ENCODE measurements at regions not wholly inside any gene's neighbourhood (a gene's known extent, or its start where the extent isn't known, plus 50 kb on each side); places are given as distances from the start of the nearest gene placed in this dataset.

DNA sequence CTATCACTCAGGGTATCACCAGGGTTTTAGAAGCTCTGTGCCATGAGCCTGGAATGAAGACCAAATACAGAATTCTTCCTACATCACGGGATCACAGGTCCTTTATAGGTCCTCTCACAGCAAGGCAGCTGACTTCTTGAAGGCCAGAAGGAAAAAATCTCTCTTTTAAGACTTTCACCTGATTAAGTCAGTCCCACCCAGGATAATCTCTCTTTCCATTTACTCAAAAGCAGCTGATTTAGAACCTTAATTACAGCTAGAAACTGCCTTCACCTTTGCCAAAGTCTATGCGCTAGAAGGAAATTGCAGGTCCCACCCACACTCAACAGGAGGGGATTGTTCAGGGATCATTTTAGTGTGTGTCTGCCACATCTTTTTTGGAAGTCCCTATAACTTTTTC is 135.1 kb downstream of the RAB11FIP2 start (continued):
- TF ChIP-seq CTCF (IDR thresholded peaks at IDR 0.05 in 2 of 3, conservative IDR thresholded peaks at IDR 0.05 in 1 of 3; ENCODE audit: borderline replicate concordance in 1 of 3, insufficient read depth in 1 of 3, low read depth in 2 of 3, low read length in 2 of 3) = no peak

- no peak overlapping the region for H3K4me2 ChIP-seq (ENCODE audit: low read length)
- intact Hi-C loops (cut with micrococcal nuclease) = no loop called here
- ATAC-seq (no peak), DNase-seq (ENCODE audit: low read depth, low spot score) (no peak)
- no peak overlapping the region for H3K9ac ChIP-seq (ENCODE audit: low read length)
- ChIA-PET CTCF (no interaction called here), RAD21 (ENCODE audit: low non-redundant PET in 1 of 2, low total read pairs in 2 of 2, uncharacterized antibody in 2 of 2, unreplicated experiment in 2 of 2) (no interaction called here), POLR2A (no interaction called here)
- no TSS peak for BruUV-seq (replicated peaks)
- no peak for TF ChIP-seq POLR2A (IDR thresholded peaks at IDR 0.05; ENCODE audit: borderline replicate concordance, extremely low read depth, insufficient read depth, insufficient read length)
- no peak for TF ChIP-seq POLR2AphosphoS5 (IDR thresholded peaks at IDR 0.05; ENCODE audit: low read depth, low read length)
- no peak for TF ChIP-seq ATF3 (IDR thresholded peaks at IDR 0.05)
- no peak for TF ChIP-seq REST (IDR thresholded peaks at IDR 0.05; ENCODE audit: low read depth)
- TF ChIP-seq ZFX (IDR thresholded peaks at IDR 0.05) = no peak
- TF ChIP-seq SIN3A (IDR thresholded peaks at IDR 0.05; ENCODE audit: low read depth) = no peak
- no peak for TF ChIP-seq EZH2phosphoT487 (IDR thresholded peaks at IDR 0.05; ENCODE audit: borderline replicate concordance)
- TF ChIP-seq CEBPB (IDR thresholded peaks at IDR 0.05; ENCODE audit: low read depth) = no peak
- no peak for TF ChIP-seq SRF (IDR thresholded peaks at IDR 0.05; ENCODE audit: low read depth)
- TF ChIP-seq FOSL1 (IDR thresholded peaks at IDR 0.05; ENCODE audit: low read depth) = no peak
- TF ChIP-seq CBX3 (IDR thresholded peaks at IDR 0.05; ENCODE audit: low read depth) = no peak
- TF ChIP-seq RAD21 (IDR thresholded peaks at IDR 0.05; ENCODE audit: low read depth) = no peak
- no peak for TF ChIP-seq EGR1 (IDR thresholded peaks at IDR 0.05; ENCODE audit: low read depth)
- no peak for TF ChIP-seq SP1 (IDR thresholded peaks at IDR 0.05; ENCODE audit: low read depth)
- TF ChIP-seq ELF1 (IDR thresholded peaks at IDR 0.05; ENCODE audit: borderline replicate concordance, low read depth) = no peak
- TF ChIP-seq TCF7L2 (IDR thresholded peaks at IDR 0.05; ENCODE audit: borderline replicate concordance, extremely low read depth, insufficient read depth, insufficient read length) = no peak
- TF ChIP-seq JUND (IDR thresholded peaks at IDR 0.05) = no peak
- TF ChIP-seq ZNF274 (IDR thresholded peaks at IDR 0.05; ENCODE audit: low read depth, low read length) = no peak
- H3K27ac ChIP-seq (ENCODE audit: low read depth, low read length) = no peak overlapping the region
- peaks cover 54% of the 10 kb centered on the region for H3K27me3 ChIP-seq (ENCODE audit: insufficient read depth, low read length)
- no peaks in the 10 kb centered on the region for H3K79me2 ChIP-seq (ENCODE audit: insufficient read depth, low read length)
- no peak overlapping the region for H3K4me3 ChIP-seq (replicated peaks in 1 of 2; ENCODE audit: low read depth in 1 of 2, low read length in 2 of 2)
- no peaks in the 10 kb centered on the region for H3K36me3 ChIP-seq (ENCODE audit: control insufficient read depth in 1 of 2, insufficient read depth in 2 of 2, low read length in 2 of 2)
- no peaks in the 10 kb centered on the region for H3K9me3 ChIP-seq (ENCODE audit: control insufficient read depth in 1 of 2, insufficient read depth in 1 of 2, low read depth in 1 of 2, low read length in 2 of 2)
- H3K4me1 ChIP-seq (ENCODE audit: control insufficient read depth in 1 of 2, insufficient read depth in 2 of 2, low read length in 2 of 2) = no peaks in the 10 kb centered on the region
- no peaks in the 10 kb centered on the region for H3K9me2 ChIP-seq (ENCODE audit: insufficient read depth)
- H2AFZ ChIP-seq (ENCODE audit: low read depth, low read length, poor library complexity, severe bottlenecking) = no peak overlapping the region
- no peaks in the 10 kb centered on the region for H4K20me1 ChIP-seq (ENCODE audit: insufficient read depth)
Observed at GRCh38 chr10:117914334-117914733, 132.4 kb downstream of the RAB11FIP2 start.
